Panc1 (cell line): ENCODE measurements at regions not wholly inside any gene's neighbourhood (a gene's known extent, or its start where the extent isn't known, plus 50 kb on each side); places are given as distances from the start of the nearest gene placed in this dataset.

Experiments used
- ATAC-seq: fragments of 200-7000 bp; cut with Tn5 transposase; 2 replicates; pipeline ENCODE4 v1.9.1; 2020; ENCODE audit warnings: mild to moderate bottlenecking, moderate library complexity
- BruUV-seq: library from RNA; stranded (reverse); fragments of 400-500 nt; replicated peaks from 2 replicates; lab custom pipeline; 2021; lab: Mats Ljungman, UMichigan
- CTCF ChIA-PET: fragments of 300-600 bp; sonication (Branson Sonifier 250); formaldehyde crosslinking; loops from one replicate; lab custom pipeline; 2022; ENCODE audit warnings: antibody characterized with exemption; lab: Charles Lee
- POLR2A ChIA-PET: fragments of 300-600 bp; sonication (Branson Sonifier 250); formaldehyde crosslinking; loops from one replicate; lab custom pipeline; 2022; ENCODE audit warnings: antibody characterized with exemption; lab: Charles Lee
- DNase-seq: peaks from one replicate; pipeline ENCODE4 v3.0.0-alpha.2; 2010; ENCODE audit warnings: low read depth, low spot score
- H3K27ac ChIP-seq: 2 replicates; pipeline ENCODE4 v1.5.1; 2011; ENCODE audit warnings: mild to moderate bottlenecking, low read length, inconsistent platforms
- H3K27me3 ChIP-seq: fragments of 200-500 bp; sonication (Bioruptor generic); 2 replicates; pipeline ENCODE4 v1.6.0; 2014; ENCODE audit warnings: low read length, inconsistent platforms; ENCODE audit not compliant: control insufficient read depth, insufficient read depth
- H3K36me3 ChIP-seq: fragments of 200-500 bp; sonication (Bioruptor generic); 2 replicates; pipeline ENCODE4 v1.5.1; 2014; ENCODE audit warnings: inconsistent platforms, mild to moderate bottlenecking, low read length, moderate library complexity; ENCODE audit not compliant: control insufficient read depth, insufficient read depth
- H3K4me1 ChIP-seq: 2 replicates; pipeline ENCODE4 v1.5.1; 2011; ENCODE audit warnings: inconsistent platforms, mild to moderate bottlenecking, low read length, moderate library complexity; ENCODE audit not compliant: control insufficient read depth, insufficient read depth
- H3K4me3 ChIP-seq, 2 experiments: 2 replicates each; pipeline ENCODE4 v1.5.1; 2011 to 2012; ENCODE audit warnings: low read depth in 2 of 2, low read length in 2 of 2, mild to moderate bottlenecking in 2 of 2, inconsistent platforms in 1 of 2, moderate library complexity in 1 of 2
- H3K9me3 ChIP-seq: fragments of 200-500 bp; sonication (Bioruptor generic); 2 replicates; pipeline ENCODE4 v1.5.1; 2014; ENCODE audit warnings: low read depth, mild to moderate bottlenecking, inconsistent platforms, low read length, moderate library complexity; ENCODE audit not compliant: control insufficient read depth, insufficient read depth
- CTCF ChIP-seq: fragments of 450-650 bp; IDR thresholded peaks from 2 replicates; pipeline ENCODE4 v1.5.1; 2017; ENCODE audit warnings: mild to moderate bottlenecking
- POLR2AphosphoS5 ChIP-seq: IDR thresholded peaks from 2 replicates; pipeline ENCODE4 v1.6.1; 2012; ENCODE audit warnings: mild to moderate bottlenecking, low read depth, low read length, moderate library complexity
- REST ChIP-seq, 2 experiments: IDR thresholded peaks; 2 replicates each; pipeline ENCODE4 v1.6.1; 2011 to 2012; ENCODE audit warnings: low read depth in 2 of 2, control low read depth in 1 of 2, low read length in 1 of 2, mild to moderate bottlenecking in 1 of 2, moderate library complexity in 1 of 2; ENCODE audit not compliant: insufficient read depth in 1 of 2
- SIN3A ChIP-seq: IDR thresholded peaks from 2 replicates; pipeline ENCODE4 v1.6.1; 2012; ENCODE audit warnings: low read depth, mild to moderate bottlenecking, low read length, moderate library complexity, borderline replicate concordance; ENCODE audit not compliant: insufficient read depth
- TCF7L2 ChIP-seq: IDR thresholded peaks from 2 replicates; pipeline ENCODE4 v1.6.1; 2011; ENCODE audit warnings: mild to moderate bottlenecking, low read depth, low read length, inconsistent platforms
- in situ Hi-C: cut with HindIII; loops from 2 replicates; pipeline ENCODE4 v1.10.0; 2016; ENCODE audit warnings: low sequenced_read_pairs, low pct_unique_long_range_greater_than_20kb
- intact Hi-C: fragments of 100-400 bp; cut with micrococcal nuclease; formaldehyde crosslinking; loops from one replicate; pipeline ENCODE4 v1.10.0; 2022; ENCODE audit not compliant: unreplicated experiment

GRCh38 chr10:129332476-129332875 is 134.6 kb upstream of the MGMT start:
- Histone ChIP-seq H3K4me3 (no peak overlapping the region), H3K36me3 (no peaks in the 10 kb centered on the region), H3K27ac (no peak overlapping the region), H3K27me3 (peaks cover 2% of the 10 kb centered on the region; the same call in 1 of the 2 replicates), H3K4me1 (no peaks in the 10 kb centered on the region), H3K9me3 (no peaks in the 10 kb centered on the region)
- ChIA-PET CTCF (no interaction called here), POLR2A (no interaction called here)
- in situ Hi-C loops (no loop called here), intact Hi-C loops (no loop called here)
- DNase-seq (no peak), ATAC-seq (no peak)
- TF ChIP-seq POLR2AphosphoS5 (no peak), REST (IDR thresholded peaks at IDR 0.05; ENCODE audit: insufficient read depth in 1 of 2, low read depth in 2 of 2, low read length in 1 of 2) (no peak), TCF7L2 (no peak), CTCF (peak; percentile 73), SIN3A (no peak)
- no TSS peak for BruUV-seq

- TF ChIP-seq TCF7L2 (no peak), REST (IDR thresholded peaks at IDR 0.05; ENCODE audit: insufficient read depth in 1 of 2, low read depth in 2 of 2, low read length in 1 of 2) (no peak), SIN3A (no peak), CTCF (no peak), POLR2AphosphoS5 (no peak)
- H3K9me3 ChIP-seq, result no peaks in the 10 kb centered on the region
- H3K4me3 ChIP-seq, result no peak overlapping the region
- CTCF ChIA-PET, result no interaction called here
- DNase-seq (no peak), ATAC-seq (no peak)
- H3K4me1 ChIP-seq, result no peaks in the 10 kb centered on the region
- in situ Hi-C loops, result no loop called here
- POLR2A ChIA-PET, result no interaction called here
- no peak overlapping the region for H3K27ac ChIP-seq
- peaks cover 5% of the 10 kb centered on the region; the same call in 1 of the 2 replicates for H3K27me3 ChIP-seq
- intact Hi-C loops, result no loop called here
- H3K36me3 ChIP-seq, result no peaks in the 10 kb centered on the region
- no TSS peak for BruUV-seq
Measured at GRCh38 chr10:129333706-129334105, 133.3 kb upstream of the MGMT start.
